OCI-LY7 (cell line): ENCODE measurements at regions not wholly inside any gene's neighbourhood (a gene's known extent, or its start where the extent isn't known, plus 50 kb on each side); places are given as distances from the start of the nearest gene placed in this dataset.

Experiments
- BruUV-seq: library from RNA; stranded (reverse); fragments of 400-500 nt; replicated peaks from 2 replicates; lab custom pipeline; 2021; lab: Mats Ljungman, UMichigan
- CTCF ChIA-PET: fragments of 300-600 bp; sonication (Branson Sonifier 250); formaldehyde crosslinking; loops from one replicate; lab custom pipeline; 2022; ENCODE audit warnings: antibody characterized with exemption; ENCODE audit not compliant: unreplicated experiment; lab: Charles Lee
- POLR2A ChIA-PET: fragments of 300-600 bp; sonication (Branson Sonifier 250); formaldehyde crosslinking; loops from one replicate; lab custom pipeline; 2022; ENCODE audit warnings: antibody characterized with exemption; lab: Charles Lee
- DNase-seq: peaks from one replicate; pipeline ENCODE4 v3.0.0-alpha.2; 2015; ENCODE audit warnings: low spot score
- H2AFZ ChIP-seq: fragments of 200-600 bp; sonication (generic), shearing (Covaris generic); 2 replicates; pipeline ENCODE4 v1.6.1; 2014; ENCODE audit warnings: mild to moderate bottlenecking, antibody characterized with exemption, low read length, moderate library complexity
- H3K27ac ChIP-seq: fragments of 200-600 bp; sonication (generic); 2 replicates; pipeline ENCODE4 v1.5.1; 2014; ENCODE audit warnings: mixed run types, low read depth, mild to moderate bottlenecking, moderate library complexity, low read length, inconsistent platforms; ENCODE audit not compliant: poor library complexity, severe bottlenecking
- H3K36me3 ChIP-seq: fragments of 200-600 bp; sonication (generic); 2 replicates; pipeline ENCODE4 v1.6.1; 2014; ENCODE audit warnings: mild to moderate bottlenecking, antibody characterized with exemption, low read length, moderate library complexity, mixed read lengths; ENCODE audit not compliant: insufficient read depth
- H3K4me1 ChIP-seq: fragments of 200-600 bp; sonication (generic); 2 replicates; pipeline ENCODE4 v1.5.1; 2014; ENCODE audit warnings: mild to moderate bottlenecking, low read length; ENCODE audit not compliant: insufficient read depth, poor library complexity, severe bottlenecking
- H3K4me2 ChIP-seq: fragments of 200-600 bp; sonication (generic); 2 replicates; pipeline ENCODE4 v1.6.1; 2014; ENCODE audit warnings: mild to moderate bottlenecking, low read length
- H3K4me3 ChIP-seq: fragments of 200-600 bp; sonication (generic); 2 replicates; pipeline ENCODE4 v1.5.1; 2014; ENCODE audit warnings: mild to moderate bottlenecking, low read depth, low read length; ENCODE audit not compliant: poor library complexity, severe bottlenecking
- H3K79me2 ChIP-seq: fragments of 200-600 bp; sonication (generic); 2 replicates; pipeline ENCODE4 v1.6.1; 2016; ENCODE audit warnings: low read depth, mild to moderate bottlenecking, low read length, moderate library complexity, mixed read lengths; ENCODE audit not compliant: insufficient read depth
- H3K9me2 ChIP-seq: fragments of 200-600 bp; sonication (generic); 2 replicates; pipeline ENCODE4 v1.6.1; 2016; ENCODE audit warnings: mild to moderate bottlenecking, low read length, mixed read lengths; ENCODE audit not compliant: insufficient read depth
- H3K9me3 ChIP-seq: fragments of 200-600 bp; sonication (generic); 2 replicates; pipeline ENCODE4 v1.6.1; 2014; ENCODE audit warnings: mild to moderate bottlenecking, mixed run types, low read length, mixed read lengths
- H4K20me1 ChIP-seq: fragments of 200-600 bp; sonication (generic); 2 replicates; pipeline ENCODE4 v1.6.1; 2014; ENCODE audit warnings: mild to moderate bottlenecking, antibody characterized with exemption, low read length, moderate library complexity, mixed read lengths; ENCODE audit not compliant: insufficient read depth
- EZH2phosphoT487 ChIP-seq: fragments of 200-600 bp; sonication (generic); IDR thresholded peaks from 2 replicates; pipeline ENCODE4 v1.6.1; 2018; ENCODE audit warnings: low read depth, borderline replicate concordance, mild to moderate bottlenecking, mixed run types, antibody characterized with exemption, low read length, moderate library complexity, mixed read lengths
- intact Hi-C: fragments of 100-400 bp; cut with micrococcal nuclease; formaldehyde crosslinking; loops from one replicate; pipeline ENCODE4 v1.10.0; 2022; ENCODE audit not compliant: unreplicated experiment
- TF ChIP-seq, protein P1 (sequence below): fragments of 200-600 bp; sonication (generic); conservative IDR thresholded peaks from 2 replicates; pipeline ENCODE4 v1.5.1; 2014; ENCODE audit warnings: mild to moderate bottlenecking, antibody characterized with exemption, low read length, moderate library complexity, mixed read lengths

DNA sequence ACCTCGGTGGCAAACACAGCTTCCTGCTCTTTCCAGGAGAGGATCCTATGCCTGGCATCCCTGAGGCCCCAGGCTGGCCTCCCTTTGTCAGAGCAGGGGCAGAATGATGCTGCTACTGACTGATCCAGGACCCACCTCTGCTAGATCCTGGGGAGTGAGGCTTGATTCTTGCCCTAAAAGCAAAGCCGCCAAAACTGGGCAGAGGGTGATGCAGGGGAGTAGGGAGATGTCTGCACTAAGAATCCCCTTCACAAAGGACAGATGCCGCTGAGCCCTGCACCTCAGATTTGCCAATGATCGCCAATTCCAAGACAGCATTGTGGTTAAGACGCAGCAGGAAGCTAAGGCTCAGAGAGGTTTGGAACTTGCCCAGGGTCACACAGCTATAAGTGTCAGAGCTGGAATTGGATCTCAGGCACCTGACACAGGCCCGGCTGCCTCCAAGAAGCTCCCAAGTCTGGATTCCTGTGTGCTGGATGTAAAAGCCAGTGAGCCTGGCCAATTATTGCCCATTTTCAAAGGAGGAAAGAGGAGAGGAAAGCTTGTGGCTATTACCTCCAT, 60.7 kb upstream of the TNRC6C start:
- Histone ChIP-seq H4K20me1 (no peaks in the 10 kb centered on the region), H3K27ac (no peak overlapping the region), H3K4me1 (peaks cover 22% of the 10 kb centered on the region), H3K9me3 (no peaks in the 10 kb centered on the region), H3K4me3 (no peak overlapping the region), H3K79me2 (no peaks in the 10 kb centered on the region), H3K9me2 (no peaks in the 10 kb centered on the region), H3K36me3 (no peaks in the 10 kb centered on the region), H3K4me2 (no peak overlapping the region), H2AFZ (no peak overlapping the region)
- intact Hi-C loops: no loop called here
- TF ChIP-seq EZH2phosphoT487: no peak
- TF ChIP-seq, protein P1, sequence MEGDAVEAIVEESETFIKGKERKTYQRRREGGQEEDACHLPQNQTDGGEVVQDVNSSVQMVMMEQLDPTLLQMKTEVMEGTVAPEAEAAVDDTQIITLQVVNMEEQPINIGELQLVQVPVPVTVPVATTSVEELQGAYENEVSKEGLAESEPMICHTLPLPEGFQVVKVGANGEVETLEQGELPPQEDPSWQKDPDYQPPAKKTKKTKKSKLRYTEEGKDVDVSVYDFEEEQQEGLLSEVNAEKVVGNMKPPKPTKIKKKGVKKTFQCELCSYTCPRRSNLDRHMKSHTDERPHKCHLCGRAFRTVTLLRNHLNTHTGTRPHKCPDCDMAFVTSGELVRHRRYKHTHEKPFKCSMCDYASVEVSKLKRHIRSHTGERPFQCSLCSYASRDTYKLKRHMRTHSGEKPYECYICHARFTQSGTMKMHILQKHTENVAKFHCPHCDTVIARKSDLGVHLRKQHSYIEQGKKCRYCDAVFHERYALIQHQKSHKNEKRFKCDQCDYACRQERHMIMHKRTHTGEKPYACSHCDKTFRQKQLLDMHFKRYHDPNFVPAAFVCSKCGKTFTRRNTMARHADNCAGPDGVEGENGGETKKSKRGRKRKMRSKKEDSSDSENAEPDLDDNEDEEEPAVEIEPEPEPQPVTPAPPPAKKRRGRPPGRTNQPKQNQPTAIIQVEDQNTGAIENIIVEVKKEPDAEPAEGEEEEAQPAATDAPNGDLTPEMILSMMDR: no peak
- POLR2A ChIA-PET: no interaction called here
- CTCF ChIA-PET: interaction anchor here (0.5 kb wide), 1 partner anchor 71 kb away, joined by 9 read pairs; no protein-coding TSS in a partner anchor
- no TSS peak for BruUV-seq
- DNase-seq: no peak

DNA sequence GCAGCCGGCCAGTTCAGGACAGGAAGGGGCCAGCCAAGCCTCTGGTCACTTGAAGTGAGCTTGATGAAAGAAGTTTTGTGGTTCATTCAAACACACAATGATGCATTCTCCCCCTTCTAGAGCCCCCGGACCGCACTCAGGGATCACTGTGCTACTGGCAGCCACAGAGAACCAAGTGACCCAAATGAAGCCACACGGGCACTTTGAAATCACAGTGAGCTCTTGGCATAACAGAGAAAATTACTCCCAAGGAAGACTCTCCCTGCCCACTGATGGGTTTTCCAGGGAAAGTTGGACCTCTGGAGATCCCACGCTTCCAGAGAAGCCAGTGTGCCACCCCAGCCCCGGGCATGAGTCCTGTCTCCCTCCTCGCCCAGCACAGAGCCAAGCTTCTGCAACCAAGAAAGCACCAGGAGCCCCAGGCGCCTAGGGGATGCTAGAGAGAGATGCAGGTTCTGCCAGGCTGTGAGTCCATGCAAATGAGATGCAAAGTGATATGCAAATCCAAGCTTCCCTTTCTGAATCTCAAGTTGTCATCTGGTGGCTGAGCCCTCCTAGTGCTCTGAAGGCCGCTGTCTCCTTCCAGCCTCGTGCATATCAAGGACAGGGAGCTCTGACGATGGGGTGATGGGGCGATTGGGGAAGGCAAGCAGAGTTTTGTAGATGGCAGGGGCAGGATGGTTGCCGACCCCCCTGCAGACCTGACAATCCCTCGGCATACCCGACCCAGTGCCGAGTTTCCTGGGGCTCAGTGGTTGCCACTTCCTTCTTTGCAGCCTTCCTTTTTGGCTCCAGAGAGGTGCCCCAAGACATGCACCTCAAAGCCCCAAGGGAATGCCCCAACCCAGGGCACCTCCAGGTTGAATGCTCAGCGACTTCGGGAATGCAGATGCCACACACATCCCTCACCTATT, 59.7 kb upstream of the TNRC6C start:
- no peaks in the 10 kb centered on the region for H3K9me3 ChIP-seq
- H3K36me3 ChIP-seq: no peaks in the 10 kb centered on the region
- no peak for DNase-seq
- ChIA-PET POLR2A (no interaction called here), CTCF (interaction anchor here (0.5 kb wide), 1 partner anchor 72 kb away, joined by 9 read pairs; no protein-coding TSS in a partner anchor)
- no peak overlapping the region for H3K27ac ChIP-seq
- peak overlapping the region; percentile 22 for H3K4me2 ChIP-seq
- no peak overlapping the region for H2AFZ ChIP-seq
- intact Hi-C loops: no loop called here
- no peak overlapping the region for H3K4me3 ChIP-seq
- TF ChIP-seq, protein P1: no peak
- TF ChIP-seq EZH2phosphoT487: no peak
- H4K20me1 ChIP-seq: no peaks in the 10 kb centered on the region
- H3K9me2 ChIP-seq: no peaks in the 10 kb centered on the region
- H3K4me1 ChIP-seq: peaks cover 12% of the 10 kb centered on the region
- no TSS peak for BruUV-seq
- H3K79me2 ChIP-seq: no peaks in the 10 kb centered on the region
